HepG2 (cell line): ENCODE measurements at regions not wholly inside any gene's neighbourhood (a gene's known extent, or its start where the extent isn't known, plus 50 kb on each side); places are given as distances from the start of the nearest gene placed in this dataset.

Experiments used
- ATAC-seq: fragments of 200-7000 bp; cut with Tn5 transposase; 3 replicates; pipeline ENCODE4 v1.9.1; 2020; ENCODE audit warnings: mild to moderate bottlenecking, moderate library complexity
- BruUV-seq: library from RNA; stranded (reverse); fragments of 400-500 nt; replicated peaks from 2 replicates; lab custom pipeline; 2021; lab: Mats Ljungman, UMichigan
- CTCF ChIA-PET: fragments of 300-600 bp; formaldehyde crosslinking; extraction: SDS; loops from one replicate; lab custom pipeline; 2021; ENCODE audit warnings: low total read pairs, inconsistent platforms, low intra/inter-chr PET ratio; lab: Yijun Ruan, JAX
- POLR2A ChIA-PET: fragments of 350-600 bp; sonication (Branson Sonifier 250); formaldehyde crosslinking; loops from one replicate; lab custom pipeline; 2020; ENCODE audit warnings: antibody characterized with exemption, inconsistent platforms; lab: Yijun Ruan, JAX
- DNase-seq: peaks from one replicate; pipeline ENCODE4 v3.0.0-alpha.2; 2015; ENCODE audit warnings: low spot score
- FAIRE-seq: peaks from 3 replicates; lab custom pipeline; 2011; peaks lifted over from hg19 to GRCh38; lab: Jason Lieb, UNC
- H2AFZ ChIP-seq: one replicate; pipeline ENCODE4 v1.6.1; 2011; ENCODE audit warnings: low read length, inconsistent platforms
- H3K27ac ChIP-seq: fragments of 300-600 bp; 3 replicates; pipeline ENCODE4 v1.8.0; 2011; ENCODE audit warnings: mixed run types, mild to moderate bottlenecking, mixed read lengths, low read length, inconsistent platforms; ENCODE audit not compliant: insufficient read depth; ENCODE audit errors: extremely low read length
- H3K27me3 ChIP-seq, 2 experiments: fragments of 200-600 bp in 1 of 2; 2 replicates in 1 of 2; 3 replicates in 1 of 2; pipeline versions ENCODE4 v1.6.0 to v1.8.0; 2011; ENCODE audit warnings: low read length in 2 of 2, mild to moderate bottlenecking in 2 of 2, moderate library complexity in 2 of 2, inconsistent platforms in 1 of 2; ENCODE audit not compliant: insufficient read depth in 2 of 2, control insufficient read depth in 1 of 2
- H3K36me3 ChIP-seq, 2 experiments: fragments of 200-600 bp in 1 of 2; replicated peaks in 1 of 2; 2 replicates in 1 of 2; 3 replicates in 1 of 2; pipeline versions ENCODE4 v1.5.1 to v1.8.0; 2011; ENCODE audit warnings: low read length in 2 of 2, inconsistent platforms in 1 of 2; ENCODE audit not compliant: insufficient read depth in 2 of 2, control insufficient read depth in 1 of 2
- H3K4me1 ChIP-seq: 2 replicates; pipeline ENCODE4 v1.5.1; 2012; ENCODE audit warnings: low read length, inconsistent platforms; ENCODE audit not compliant: insufficient read depth
- H3K4me2 ChIP-seq: 2 replicates; pipeline ENCODE4 v1.6.0; 2011; ENCODE audit warnings: low read depth, low read length, inconsistent platforms
- H3K4me3 ChIP-seq, 3 experiments: fragments of 200-600 bp in 1 of 3; sonication (generic), shearing (Covaris generic) in 1 of 3; replicated peaks in 1 of 3; 2 replicates each; pipeline ENCODE4 v1.5.1; 2011 to 2016; ENCODE audit warnings: low read length in 3 of 3, inconsistent platforms in 2 of 3, low read depth in 2 of 3, mild to moderate bottlenecking in 2 of 3, control low read depth in 1 of 3, mixed read lengths in 1 of 3; ENCODE audit not compliant: insufficient read depth in 1 of 3
- H3K79me2 ChIP-seq: one replicate; pipeline ENCODE4 v1.6.1; 2011; ENCODE audit warnings: low read length, inconsistent platforms; ENCODE audit not compliant: insufficient read depth
- H3K9ac ChIP-seq: 2 replicates; pipeline ENCODE4 v1.6.0; 2011; ENCODE audit warnings: mild to moderate bottlenecking, low read depth, low read length, inconsistent platforms; ENCODE audit not compliant: insufficient read depth
- H3K9me3 ChIP-seq: 2 replicates; pipeline ENCODE4 v1.5.1; 2012; ENCODE audit warnings: mild to moderate bottlenecking, low read length
- H4K20me1 ChIP-seq: 2 replicates; pipeline ENCODE4 v1.6.0; 2011; ENCODE audit warnings: inconsistent platforms, mild to moderate bottlenecking, low read length, moderate library complexity; ENCODE audit not compliant: insufficient read depth
- CBX2 ChIP-seq, 2 experiments: fragments of 200-600 bp in 1 of 2; sonication (generic); formaldehyde crosslinking in 1 of 2; IDR thresholded peaks; 2 replicates each; pipeline versions ENCODE4 v1.7.0 to v1.8.1; 2018 to 2022; ENCODE audit warnings: low read depth in 2 of 2, low read length in 1 of 2, mild to moderate bottlenecking in 1 of 2, missing genetic modification reagents in 1 of 2
- HNF4G ChIP-seq, 2 experiments: sonication (generic) in 1 of 2; formaldehyde crosslinking in 1 of 2; IDR thresholded peaks; 2 replicates each; pipeline versions ENCODE4 v1.4.0 to v1.6.1; 2011 to 2020; ENCODE audit warnings: borderline replicate concordance in 2 of 2, low read depth in 2 of 2, mild to moderate bottlenecking in 2 of 2, low read length in 1 of 2, missing genetic modification reagents in 1 of 2, moderate library complexity in 1 of 2
- LRRFIP1 ChIP-seq: sonication (generic); formaldehyde crosslinking; conservative IDR thresholded peaks from 2 replicates; pipeline ENCODE4 v1.4.0; 2020; ENCODE audit warnings: missing genetic modification reagents
- MTA1 ChIP-seq: sonication (generic); formaldehyde crosslinking; IDR thresholded peaks from 2 replicates; pipeline ENCODE4 v1.4.0; 2020; ENCODE audit warnings: missing genetic modification reagents, mild to moderate bottlenecking, borderline replicate concordance
- NFIC ChIP-seq: IDR thresholded peaks from 2 replicates; pipeline ENCODE4 v1.6.1; 2012; ENCODE audit warnings: mild to moderate bottlenecking, low read length, inconsistent platforms
- SMARCE1 ChIP-seq: fragments of 450-650 bp; IDR thresholded peaks from 2 replicates; pipeline ENCODE4 v1.6.1; 2017; ENCODE audit warnings: borderline replicate concordance
- TBL1XR1 ChIP-seq: fragments of 150-350 bp; IDR thresholded peaks from 2 replicates; pipeline ENCODE4 v1.6.1; 2014; ENCODE audit warnings: borderline replicate concordance, low read length; ENCODE audit not compliant: partially characterized antibody
- THAP8 ChIP-seq: sonication (generic); formaldehyde crosslinking; IDR thresholded peaks from 2 replicates; pipeline ENCODE4 v1.5.1; 2020; ENCODE audit warnings: missing genetic modification reagents, mild to moderate bottlenecking, borderline replicate concordance
- ZNF10 ChIP-seq: sonication (generic); formaldehyde crosslinking; IDR thresholded peaks from 2 replicates; pipeline ENCODE4 v1.4.0; 2020; ENCODE audit warnings: mild to moderate bottlenecking, low read depth, missing genetic modification reagents, borderline replicate concordance
- ZNF441 ChIP-seq: sonication (generic); formaldehyde crosslinking; IDR thresholded peaks from 2 replicates; pipeline ENCODE4 v1.7.0; 2021; ENCODE audit warnings: missing genetic modification reagents, borderline replicate concordance
- ZNF512B ChIP-seq: sonication (generic); formaldehyde crosslinking; IDR thresholded peaks from 2 replicates; pipeline ENCODE4 v1.5.1; 2020; ENCODE audit warnings: missing genetic modification reagents, mild to moderate bottlenecking, borderline replicate concordance
- ZNF704 ChIP-seq: sonication (generic); formaldehyde crosslinking; IDR thresholded peaks from 2 replicates; pipeline ENCODE4 v1.8.1; 2023; ENCODE audit warnings: mild to moderate bottlenecking, inconsistent platforms, moderate library complexity, missing genetic modification reagents, borderline replicate concordance
- ZNF879 ChIP-seq: sonication (generic); formaldehyde crosslinking; IDR thresholded peaks from 2 replicates; pipeline ENCODE4 v1.8.1; 2023; ENCODE audit warnings: missing genetic modification reagents
- WGBS: methylation state at CpG from one replicate; pipeline ENCODE4 v1.1.6; 2017; ENCODE audit warnings: low lambda C conversion rate; 5-methylcytosine and 5-hydroxymethylcytosine counted together
- in situ Hi-C: cut with HindIII; loops from 2 replicates; pipeline ENCODE4 v1.10.0; 2017; ENCODE audit warnings: low pct_unique_long_range_greater_than_20kb; ENCODE audit not compliant: extremely low pct_ligation_motif_present
- intact Hi-C: fragments of 100-400 bp; cut with micrococcal nuclease; formaldehyde crosslinking; loops from one replicate; pipeline ENCODE4 v1.10.0; 2022; ENCODE audit not compliant: unreplicated experiment

GRCh38 chr1:222372221-222372620 is 175.7 kb downstream of the HHIPL2 start:
- CTCF ChIA-PET = no interaction called here
- H3K9ac ChIP-seq = no peak overlapping the region
- no peaks in the 10 kb centered on the region for H3K9me3 ChIP-seq
- no peak overlapping the region for H3K27ac ChIP-seq
- intact Hi-C loops = no loop called here
- no peaks in the 10 kb centered on the region for H4K20me1 ChIP-seq
- DNase-seq (no peak), FAIRE-seq (no peak), ATAC-seq (no peak)
- in situ Hi-C loops = no loop called here
- H3K4me3 ChIP-seq = no peak overlapping the region
- WGBS = 0% methylated on average over 3 of the region's 3 CpGs
- no peaks in the 10 kb centered on the region for H3K36me3 ChIP-seq
- H3K4me2 ChIP-seq = no peak overlapping the region
- BruUV-seq = no TSS peak
- TF ChIP-seq TBL1XR1 (no peak), NFIC (no peak), CBX2 (IDR thresholded peaks at IDR 0.05; ENCODE audit: low read depth, low read length) (no peak), CBX2 (CRISPR knock-in tag; IDR thresholded peaks at IDR 0.05; ENCODE audit: low read depth) (no peak), LRRFIP1 (no peak), MTA1 (CRISPR knock-in tag) (no peak), SMARCE1 (no peak), ZNF704 (CRISPR knock-in tag) (no peak), ZNF879 (CRISPR knock-in tag) (no peak), ZNF441 (CRISPR knock-in tag) (no peak), ZNF512B (CRISPR knock-in tag) (no peak), HNF4G (IDR thresholded peaks at IDR 0.05; ENCODE audit: borderline replicate concordance, low read depth, low read length) (no peak), HNF4G (CRISPR knock-in tag; IDR thresholded peaks at IDR 0.05; ENCODE audit: borderline replicate concordance, low read depth) (no peak), THAP8 (CRISPR knock-in tag) (no peak), ZNF10 (CRISPR knock-in tag) (no peak)
- H3K4me1 ChIP-seq = no peaks in the 10 kb centered on the region
- no peaks in the 10 kb centered on the region for H3K27me3 ChIP-seq
- H3K79me2 ChIP-seq = no peaks in the 10 kb centered on the region
- H2AFZ ChIP-seq = no peak overlapping the region
- POLR2A ChIA-PET = no interaction called here
